ENCODE measurements at regions not wholly inside any gene's neighbourhood (a gene's known extent, or its start where the extent isn't known, plus 50 kb on each side); places are given as distances from the start of the nearest gene placed in this dataset.

GRCh38 chr1:58882322-58882948, 98.6 kb upstream of the JUN start:
- Mint-ChIP-seq H3K4me3 (no peak overlapping the region), H3K36me3 (peaks cover 0 to 20% (median 3%) of the 10 kb centered on the region in 5 donors), H3K27me3 (no peaks in the 10 kb centered on the region), H3K27ac (no peak overlapping the region), H3K4me1 (peaks cover 28 to 45% (median 40%) of the 10 kb centered on the region in 7 donors), H3K9me3 (peaks cover 0 to 4% (median 0%) of the 10 kb centered on the region in 11 donors)
- H3K4me3 ChIP-seq (ENCODE audit: low read length) = no peak overlapping the region
- intact Hi-C loops (cut with micrococcal nuclease) = no loop called here
- DNase-seq (no peak), ATAC-seq (no peak)
- ChIA-PET POLR2A (no interaction called here), CTCF (interaction anchor here (0.6 kb wide), 1 partner anchor 39 kb away, joined by 3 read pairs; no protein-coding TSS in a partner anchor)
- no peaks in the 10 kb centered on the region for H3K36me3 ChIP-seq (ENCODE audit: control insufficient read depth in 2 of 3, insufficient read depth in 3 of 3, low read length in 3 of 3)
- H3K27me3 ChIP-seq (ENCODE audit: control insufficient read depth in 2 of 2, insufficient read depth in 2 of 2, low read length in 2 of 2) = no peaks in the 10 kb centered on the region
- no peaks in the 10 kb centered on the region for H3K9me3 ChIP-seq (ENCODE audit: control insufficient read depth in 2 of 3, low read length in 3 of 3)
- H3K27ac ChIP-seq (ENCODE audit: low read depth, low read length) = no peak overlapping the region
- peaks cover 21 to 22% of the 10 kb centered on the region in 2 donors for H3K4me1 ChIP-seq (ENCODE audit: control insufficient read depth in 2 of 2, insufficient read depth in 2 of 2, low read length in 2 of 2)

GRCh38 chr1:58883037-58883887, 99.4 kb upstream of the JUN start:
- CTCF ChIA-PET = no interaction called here
- Histone ChIP-seq H3K4me3 (ENCODE audit: low read length) (no peak overlapping the region), H3K4me1 (ENCODE audit: control insufficient read depth in 2 of 2, insufficient read depth in 2 of 2, low read length in 2 of 2) (peaks cover 21 to 22% of the 10 kb centered on the region in 2 donors), H3K36me3 (ENCODE audit: control insufficient read depth in 2 of 3, insufficient read depth in 3 of 3, low read length in 3 of 3) (no peaks in the 10 kb centered on the region), H3K27me3 (ENCODE audit: control insufficient read depth in 2 of 2, insufficient read depth in 2 of 2, low read length in 2 of 2) (no peaks in the 10 kb centered on the region), H3K27ac (ENCODE audit: low read depth, low read length) (no peak overlapping the region), H3K9me3 (ENCODE audit: control insufficient read depth in 2 of 3, low read length in 3 of 3) (no peaks in the 10 kb centered on the region)
- H3K9me3 Mint-ChIP-seq = peaks cover 0 to 4% (median 0%) of the 10 kb centered on the region in 11 donors
- ATAC-seq = peak; percentile 81
- intact Hi-C loops (cut with micrococcal nuclease) = no loop called here
- peaks cover 29 to 51% (median 44%) of the 10 kb centered on the region in 7 donors for H3K4me1 Mint-ChIP-seq
- no peak for DNase-seq
- H3K36me3 Mint-ChIP-seq = peaks cover 0 to 22% (median 0%) of the 10 kb centered on the region in 5 donors
- POLR2A ChIA-PET = no interaction called here
- H3K4me3 Mint-ChIP-seq = no peak overlapping the region
- H3K27ac Mint-ChIP-seq = peak overlapping the region in 3 of 9 donors; percentile 27 to 64 (median 41)
- H3K27me3 Mint-ChIP-seq = no peaks in the 10 kb centered on the region

GRCh38 chr1:58883888-58884482, 100.1 kb upstream of the JUN start:
- ChIA-PET CTCF (no interaction called here), POLR2A (no interaction called here)
- intact Hi-C loops (cut with micrococcal nuclease) = no loop called here
- Mint-ChIP-seq H3K4me1 (peaks cover 30 to 52% (median 47%) of the 10 kb centered on the region in 7 donors), H3K27me3 (no peaks in the 10 kb centered on the region), H3K4me3 (no peak overlapping the region), H3K36me3 (peaks cover 0 to 24% (median 0%) of the 10 kb centered on the region in 5 donors), H3K27ac (no peak overlapping the region), H3K9me3 (peaks cover 0 to 4% (median 0%) of the 10 kb centered on the region in 11 donors)
- H3K27ac ChIP-seq (ENCODE audit: low read depth, low read length) = no peak overlapping the region
- H3K4me1 ChIP-seq (ENCODE audit: control insufficient read depth in 2 of 2, insufficient read depth in 2 of 2, low read length in 2 of 2) = peaks cover 21 to 22% of the 10 kb centered on the region in 2 donors
- H3K27me3 ChIP-seq (ENCODE audit: control insufficient read depth in 2 of 2, insufficient read depth in 2 of 2, low read length in 2 of 2) = no peaks in the 10 kb centered on the region
- ATAC-seq = peak; percentile 40
- H3K9me3 ChIP-seq (ENCODE audit: control insufficient read depth in 2 of 3, low read length in 3 of 3) = no peaks in the 10 kb centered on the region
- no peaks in the 10 kb centered on the region for H3K36me3 ChIP-seq (ENCODE audit: control insufficient read depth in 2 of 3, insufficient read depth in 3 of 3, low read length in 3 of 3)
- DNase-seq = no peak
- no peak overlapping the region for H3K4me3 ChIP-seq (ENCODE audit: low read length)

GRCh38 chr1:58884706-58885661, 101.1 kb upstream of the JUN start:
- CTCF ChIA-PET = no interaction called here
- no peak for ATAC-seq

GRCh38 chr1:58885998-58886397, 102.2 kb upstream of the JUN start:
- Histone ChIP-seq H3K36me3 (ENCODE audit: control insufficient read depth in 2 of 3, insufficient read depth in 3 of 3, low read length in 3 of 3) (no peaks in the 10 kb centered on the region), H3K9me3 (ENCODE audit: control insufficient read depth in 2 of 3, low read length in 3 of 3) (no peaks in the 10 kb centered on the region), H3K27me3 (ENCODE audit: control insufficient read depth in 2 of 2, insufficient read depth in 2 of 2, low read length in 2 of 2) (no peaks in the 10 kb centered on the region), H3K27ac (ENCODE audit: low read depth, low read length) (peak overlapping the region; percentile 7), H3K4me3 (ENCODE audit: low read length) (peak overlapping the region; percentile 24), H3K4me1 (ENCODE audit: control insufficient read depth in 2 of 2, insufficient read depth in 2 of 2, low read length in 2 of 2) (peaks cover 21 to 22% of the 10 kb centered on the region in 2 donors)
- ChIA-PET POLR2A (interaction anchor here (1.1 kb wide), 1 partner anchor 102 kb away, joined by 4 read pairs; the partner anchor contains the start of gene JUN), CTCF (no interaction called here)
- H3K27me3 Mint-ChIP-seq = no peaks in the 10 kb centered on the region
- peaks cover 34 to 65% (median 58%) of the 10 kb centered on the region in 7 donors for H3K4me1 Mint-ChIP-seq
- intact Hi-C loops (cut with micrococcal nuclease) = loop anchor here in 1 of 2 donors (1.0 to 5.0 kb wide), 2 partner anchors 17 to 104 kb away; partner anchors contain the start of gene JUN
- DNase-seq = peak in 7 of 9 donors; percentile 12 to 58 (median 45)
- H3K36me3 Mint-ChIP-seq = peaks cover 0 to 21% (median 0%) of the 10 kb centered on the region in 5 donors
- peak overlapping the region; percentile 28 to 87 (median 80) for H3K27ac Mint-ChIP-seq
- peak; percentile 52 for ATAC-seq
- peaks cover 0 to 4% (median 0%) of the 10 kb centered on the region in 11 donors for H3K9me3 Mint-ChIP-seq
- H3K4me3 Mint-ChIP-seq = peak overlapping the region; percentile 45 to 73 (median 64)

More at GRCh38 chr1:58884706-58885661, 101.1 kb upstream of the JUN start:
- Mint-ChIP-seq H3K9me3 (peaks cover 0 to 4% (median 0%) of the 10 kb centered on the region in 11 donors), H3K36me3 (peaks cover 0 to 23% (median 0%) of the 10 kb centered on the region in 5 donors), H3K27ac (peak overlapping the region; percentile 28 to 87 (median 80)), H3K27me3 (no peaks in the 10 kb centered on the region), H3K4me1 (peaks cover 34 to 62% (median 56%) of the 10 kb centered on the region in 7 donors), H3K4me3 (peak overlapping the region in 8 of 10 donors; percentile 26 to 73 (median 64))
- Histone ChIP-seq H3K4me1 (ENCODE audit: control insufficient read depth in 2 of 2, insufficient read depth in 2 of 2, low read length in 2 of 2) (peaks cover 21 to 22% of the 10 kb centered on the region in 2 donors), H3K36me3 (ENCODE audit: control insufficient read depth in 2 of 3, insufficient read depth in 3 of 3, low read length in 3 of 3) (no peaks in the 10 kb centered on the region), H3K4me3 (ENCODE audit: low read length) (no peak overlapping the region), H3K27ac (ENCODE audit: low read depth, low read length) (peak overlapping the region; percentile 6), H3K9me3 (ENCODE audit: control insufficient read depth in 2 of 3, low read length in 3 of 3) (no peaks in the 10 kb centered on the region), H3K27me3 (ENCODE audit: control insufficient read depth in 2 of 2, insufficient read depth in 2 of 2, low read length in 2 of 2) (no peaks in the 10 kb centered on the region)
- peak in 3 of 9 donors; percentile 14 to 16 (median 16) for DNase-seq
- intact Hi-C loops (cut with micrococcal nuclease) = loop anchor here in 1 of 2 donors (5.0 kb wide), 1 partner anchor 103 kb away; the partner anchor contains the start of gene JUN
- POLR2A ChIA-PET = interaction anchor here (0.8 kb wide), 1 partner anchor 104 kb away, joined by 4 read pairs; no protein-coding TSS in a partner anchor
